Parathyroid adenoma (tissue), 2 donors: ENCODE measurements at regions not wholly inside any gene's neighbourhood (a gene's known extent, or its start where the extent isn't known, plus 50 kb on each side); places are given as distances from the start of the nearest gene placed in this dataset.

Experiments
- H2AFZ ChIP-seq: fragments of 300-600 bp; sonication (generic); one replicate; pipeline ENCODE4 v1.7.0; 2017; ENCODE audit warnings: antibody characterized with exemption, mild to moderate bottlenecking
- H3K27ac ChIP-seq: fragments of 300-600 bp; sonication (generic); one replicate; pipeline ENCODE4 v1.7.0; 2017
- H3K27me3 ChIP-seq: fragments of 300-600 bp; sonication (generic); one replicate; pipeline ENCODE4 v1.7.0; 2017; ENCODE audit warnings: low read length; ENCODE audit not compliant: control insufficient read depth, insufficient read depth
- H3K36me3 ChIP-seq: fragments of 300-600 bp; sonication (generic); one replicate; pipeline ENCODE4 v1.7.0; 2017; ENCODE audit warnings: low read length; ENCODE audit not compliant: control insufficient read depth, insufficient read depth
- H3K4me1 ChIP-seq: fragments of 300-600 bp; sonication (generic); one replicate; pipeline ENCODE4 v1.7.0; 2017; ENCODE audit warnings: control low read depth
- H3K4me2 ChIP-seq: fragments of 300-600 bp; sonication (generic); one replicate; pipeline ENCODE4 v1.7.0; 2017; ENCODE audit warnings: low read length
- H3K4me3 ChIP-seq: fragments of 300-600 bp; sonication (generic); one replicate; pipeline ENCODE4 v1.7.0; 2017; ENCODE audit warnings: low read depth, low read length
- H3K79me2 ChIP-seq: fragments of 300-600 bp; sonication (generic); one replicate; pipeline ENCODE4 v1.7.0; 2017; ENCODE audit warnings: control low read depth
- H3K9ac ChIP-seq: fragments of 300-600 bp; sonication (generic); one replicate; pipeline ENCODE4 v1.7.0; 2017; ENCODE audit warnings: mild to moderate bottlenecking
- H3K9me3 ChIP-seq: fragments of 300-600 bp; sonication (generic); one replicate; pipeline ENCODE4 v1.7.0; 2017; ENCODE audit warnings: low read length; ENCODE audit not compliant: control insufficient read depth
- TF ChIP-seq, protein P1 (sequence below): fragments of 300-600 bp; sonication (generic); IDR thresholded peaks from one replicate; pipeline ENCODE4 v1.7.0; 2017; ENCODE audit warnings: antibody characterized with exemption, mild to moderate bottlenecking
- donor health status: primary hyperparathyroidism.

DNA sequence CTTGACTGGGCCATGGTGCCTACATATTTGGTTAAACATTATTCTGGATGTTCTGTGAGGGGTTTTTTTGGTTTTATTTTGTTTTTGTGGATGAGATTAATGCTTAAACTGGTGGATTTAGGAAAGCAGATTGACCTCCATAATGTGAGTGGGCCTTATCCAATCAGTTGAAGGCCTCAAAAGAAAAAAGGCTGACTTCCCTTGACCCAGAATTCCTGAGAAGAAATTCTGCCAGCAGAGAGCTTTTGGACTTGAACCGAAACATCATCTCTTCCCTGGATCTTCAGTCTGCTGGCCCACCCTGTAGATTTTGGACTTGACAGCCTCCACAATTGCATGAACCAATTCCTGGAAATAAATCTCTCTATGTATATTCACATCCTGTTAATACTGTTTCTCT is 94.4 kb downstream of the ADRA2A start:
- Histone ChIP-seq H3K4me1 (no peaks in the 10 kb centered on the region), H3K27ac (no peak overlapping the region), H3K27me3 (no peaks in the 10 kb centered on the region), H3K9me3 (no peaks in the 10 kb centered on the region), H3K9ac (no peak overlapping the region), H3K36me3 (no peaks in the 10 kb centered on the region), H2AFZ (no peak overlapping the region), H3K4me3 (no peak overlapping the region), H3K4me2 (no peak overlapping the region), H3K79me2 (no peaks in the 10 kb centered on the region)
- TF ChIP-seq, protein P1, sequence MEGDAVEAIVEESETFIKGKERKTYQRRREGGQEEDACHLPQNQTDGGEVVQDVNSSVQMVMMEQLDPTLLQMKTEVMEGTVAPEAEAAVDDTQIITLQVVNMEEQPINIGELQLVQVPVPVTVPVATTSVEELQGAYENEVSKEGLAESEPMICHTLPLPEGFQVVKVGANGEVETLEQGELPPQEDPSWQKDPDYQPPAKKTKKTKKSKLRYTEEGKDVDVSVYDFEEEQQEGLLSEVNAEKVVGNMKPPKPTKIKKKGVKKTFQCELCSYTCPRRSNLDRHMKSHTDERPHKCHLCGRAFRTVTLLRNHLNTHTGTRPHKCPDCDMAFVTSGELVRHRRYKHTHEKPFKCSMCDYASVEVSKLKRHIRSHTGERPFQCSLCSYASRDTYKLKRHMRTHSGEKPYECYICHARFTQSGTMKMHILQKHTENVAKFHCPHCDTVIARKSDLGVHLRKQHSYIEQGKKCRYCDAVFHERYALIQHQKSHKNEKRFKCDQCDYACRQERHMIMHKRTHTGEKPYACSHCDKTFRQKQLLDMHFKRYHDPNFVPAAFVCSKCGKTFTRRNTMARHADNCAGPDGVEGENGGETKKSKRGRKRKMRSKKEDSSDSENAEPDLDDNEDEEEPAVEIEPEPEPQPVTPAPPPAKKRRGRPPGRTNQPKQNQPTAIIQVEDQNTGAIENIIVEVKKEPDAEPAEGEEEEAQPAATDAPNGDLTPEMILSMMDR = no peak

DNA sequence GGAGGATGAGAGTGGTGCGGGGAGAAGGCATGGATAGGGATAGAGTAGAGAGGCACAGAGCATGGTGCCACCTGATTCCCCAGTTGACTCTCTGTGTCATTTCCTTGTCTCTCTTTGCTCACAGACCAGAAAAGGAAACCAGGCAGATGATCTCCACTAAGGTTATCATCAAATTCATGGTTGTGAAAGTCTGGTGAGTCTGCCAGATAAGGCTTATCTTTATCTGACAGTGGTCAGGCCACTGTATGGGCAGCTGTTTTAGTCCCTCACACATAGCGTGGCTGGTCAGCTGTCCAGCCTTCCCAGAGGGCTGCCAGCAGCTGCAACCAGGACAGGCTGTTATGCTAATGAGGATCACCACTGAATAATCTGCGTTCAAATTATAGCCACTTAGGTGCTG is 99.0 kb downstream of the ADRA2A start:
- Histone ChIP-seq H3K9ac (no peak overlapping the region), H3K27ac (no peak overlapping the region), H3K36me3 (no peaks in the 10 kb centered on the region), H3K4me3 (no peak overlapping the region), H2AFZ (no peak overlapping the region), H3K4me2 (no peak overlapping the region), H3K9me3 (no peaks in the 10 kb centered on the region), H3K4me1 (no peaks in the 10 kb centered on the region), H3K79me2 (no peaks in the 10 kb centered on the region), H3K27me3 (no peaks in the 10 kb centered on the region)
- TF ChIP-seq, protein P1 = no peak

DNA sequence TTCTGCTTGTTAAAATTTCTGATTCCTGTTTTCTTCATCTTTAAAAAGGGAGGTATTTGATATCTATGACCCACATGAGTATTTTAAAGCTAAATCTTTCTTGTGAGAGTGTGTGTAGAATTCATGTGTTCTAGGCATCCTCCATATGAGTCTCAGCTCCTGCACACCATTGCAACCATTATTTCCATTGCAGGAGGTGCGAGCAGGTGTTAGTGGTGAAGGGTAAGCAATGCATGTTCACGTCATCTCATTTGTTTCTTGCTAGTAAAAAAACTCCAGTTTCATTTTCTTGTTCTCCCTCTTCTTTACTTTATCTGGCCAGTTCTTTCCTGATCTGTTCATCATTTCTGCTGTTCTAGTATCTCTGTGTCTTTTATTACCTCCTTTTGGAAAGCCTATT is 100.5 kb downstream of the ADRA2A start:
- Histone ChIP-seq H3K79me2 (no peaks in the 10 kb centered on the region), H3K9ac (no peak overlapping the region), H3K27ac (no peak overlapping the region), H3K4me1 (no peaks in the 10 kb centered on the region), H3K4me3 (no peak overlapping the region), H3K9me3 (no peaks in the 10 kb centered on the region), H3K27me3 (no peaks in the 10 kb centered on the region), H3K4me2 (no peak overlapping the region), H2AFZ (no peak overlapping the region), H3K36me3 (no peaks in the 10 kb centered on the region)
- TF ChIP-seq, protein P1 = no peak

DNA sequence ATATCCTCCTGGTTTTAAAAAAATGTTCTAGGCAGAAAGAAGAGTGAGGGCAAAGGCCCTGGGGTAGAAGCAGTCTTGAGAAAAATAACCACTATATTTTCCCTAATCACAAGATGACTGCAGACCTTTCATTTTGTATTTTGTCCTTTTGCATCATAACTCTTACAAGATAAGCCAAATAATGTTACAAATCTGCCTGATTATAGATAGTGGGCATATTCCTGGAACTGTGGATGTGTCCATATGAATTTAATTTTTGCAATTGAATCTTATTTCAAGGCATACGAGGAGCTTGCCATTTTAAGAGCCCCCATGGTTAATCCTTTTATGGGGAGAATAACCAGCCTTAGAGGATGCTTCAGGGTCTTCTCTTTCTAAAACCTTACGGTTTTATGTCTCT is 102.7 kb downstream of the ADRA2A start:
- no peak overlapping the region for H3K9ac ChIP-seq
- no peak overlapping the region for H2AFZ ChIP-seq

DNA sequence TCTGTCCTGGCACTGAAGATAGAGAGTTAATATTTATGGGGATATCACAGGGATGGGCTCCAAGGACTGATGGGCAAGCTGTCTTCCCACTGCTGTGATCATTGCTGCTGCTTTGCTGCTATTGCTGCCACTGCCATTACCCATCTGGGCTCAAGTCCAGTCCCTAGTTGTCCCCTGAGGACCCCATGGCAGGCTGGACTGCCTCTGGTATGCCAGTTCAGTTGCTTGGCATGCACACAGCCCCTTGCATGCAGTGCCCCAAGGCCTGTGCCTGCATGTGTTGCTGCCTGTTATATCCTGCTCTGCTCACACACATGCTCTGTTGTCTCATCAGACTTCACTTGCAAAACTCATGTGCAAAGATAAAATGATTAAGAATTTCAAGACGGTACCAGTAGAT is 109.5 kb downstream of the ADRA2A start:
- no peak overlapping the region for H3K27ac ChIP-seq
- TF ChIP-seq, protein P1 = no peak
- H3K79me2 ChIP-seq = no peaks in the 10 kb centered on the region
- no peak overlapping the region for H3K4me2 ChIP-seq
- no peaks in the 10 kb centered on the region for H3K27me3 ChIP-seq
- no peak overlapping the region for H3K4me3 ChIP-seq
- H3K4me1 ChIP-seq = no peaks in the 10 kb centered on the region
- no peak overlapping the region for H2AFZ ChIP-seq
- no peak overlapping the region for H3K9ac ChIP-seq
- no peaks in the 10 kb centered on the region for H3K9me3 ChIP-seq
- no peaks in the 10 kb centered on the region for H3K36me3 ChIP-seq

More for the DNA sequence above, 102.7 kb downstream of the ADRA2A start:
- Histone ChIP-seq H3K27ac (no peak overlapping the region), H3K27me3 (no peaks in the 10 kb centered on the region), H3K4me2 (no peak overlapping the region), H3K9me3 (no peaks in the 10 kb centered on the region), H3K79me2 (no peaks in the 10 kb centered on the region), H3K36me3 (no peaks in the 10 kb centered on the region), H3K4me1 (no peaks in the 10 kb centered on the region), H3K4me3 (no peak overlapping the region)
- TF ChIP-seq, protein P1 = no peak
